Panc1 (cell line): ENCODE measurements at regions not wholly inside any gene's neighbourhood (a gene's known extent, or its start where the extent isn't known, plus 50 kb on each side); places are given as distances from the start of the nearest gene placed in this dataset.

Experiments
- ATAC-seq: fragments of 200-7000 bp; cut with Tn5 transposase; 2 replicates; pipeline ENCODE4 v1.9.1; 2020; ENCODE audit warnings: mild to moderate bottlenecking, moderate library complexity
- BruUV-seq: library from RNA; stranded (reverse); fragments of 400-500 nt; replicated peaks from 2 replicates; lab custom pipeline; 2021; lab: Mats Ljungman, UMichigan
- CTCF ChIA-PET: fragments of 300-600 bp; sonication (Branson Sonifier 250); formaldehyde crosslinking; loops from one replicate; lab custom pipeline; 2022; ENCODE audit warnings: antibody characterized with exemption; lab: Charles Lee
- POLR2A ChIA-PET: fragments of 300-600 bp; sonication (Branson Sonifier 250); formaldehyde crosslinking; loops from one replicate; lab custom pipeline; 2022; ENCODE audit warnings: antibody characterized with exemption; lab: Charles Lee
- DNase-seq: peaks from one replicate; pipeline ENCODE4 v3.0.0-alpha.2; 2010; ENCODE audit warnings: low read depth, low spot score
- H3K27ac ChIP-seq: 2 replicates; pipeline ENCODE4 v1.5.1; 2011; ENCODE audit warnings: mild to moderate bottlenecking, low read length, inconsistent platforms
- H3K27me3 ChIP-seq: fragments of 200-500 bp; sonication (Bioruptor generic); 2 replicates; pipeline ENCODE4 v1.6.0; 2014; ENCODE audit warnings: low read length, inconsistent platforms; ENCODE audit not compliant: control insufficient read depth, insufficient read depth
- H3K36me3 ChIP-seq: fragments of 200-500 bp; sonication (Bioruptor generic); 2 replicates; pipeline ENCODE4 v1.5.1; 2014; ENCODE audit warnings: inconsistent platforms, mild to moderate bottlenecking, low read length, moderate library complexity; ENCODE audit not compliant: control insufficient read depth, insufficient read depth
- H3K4me1 ChIP-seq: 2 replicates; pipeline ENCODE4 v1.5.1; 2011; ENCODE audit warnings: inconsistent platforms, mild to moderate bottlenecking, low read length, moderate library complexity; ENCODE audit not compliant: control insufficient read depth, insufficient read depth
- H3K4me3 ChIP-seq, 2 experiments: 2 replicates each; pipeline ENCODE4 v1.5.1; 2011 to 2012; ENCODE audit warnings: low read depth in 2 of 2, low read length in 2 of 2, mild to moderate bottlenecking in 2 of 2, inconsistent platforms in 1 of 2, moderate library complexity in 1 of 2
- H3K9me3 ChIP-seq: fragments of 200-500 bp; sonication (Bioruptor generic); 2 replicates; pipeline ENCODE4 v1.5.1; 2014; ENCODE audit warnings: low read depth, mild to moderate bottlenecking, inconsistent platforms, low read length, moderate library complexity; ENCODE audit not compliant: control insufficient read depth, insufficient read depth
- CTCF ChIP-seq: fragments of 450-650 bp; IDR thresholded peaks from 2 replicates; pipeline ENCODE4 v1.5.1; 2017; ENCODE audit warnings: mild to moderate bottlenecking
- POLR2AphosphoS5 ChIP-seq: IDR thresholded peaks from 2 replicates; pipeline ENCODE4 v1.6.1; 2012; ENCODE audit warnings: mild to moderate bottlenecking, low read depth, low read length, moderate library complexity
- REST ChIP-seq, 2 experiments: IDR thresholded peaks; 2 replicates each; pipeline ENCODE4 v1.6.1; 2011 to 2012; ENCODE audit warnings: low read depth in 2 of 2, control low read depth in 1 of 2, low read length in 1 of 2, mild to moderate bottlenecking in 1 of 2, moderate library complexity in 1 of 2; ENCODE audit not compliant: insufficient read depth in 1 of 2
- SIN3A ChIP-seq: IDR thresholded peaks from 2 replicates; pipeline ENCODE4 v1.6.1; 2012; ENCODE audit warnings: low read depth, mild to moderate bottlenecking, low read length, moderate library complexity, borderline replicate concordance; ENCODE audit not compliant: insufficient read depth
- TCF7L2 ChIP-seq: IDR thresholded peaks from 2 replicates; pipeline ENCODE4 v1.6.1; 2011; ENCODE audit warnings: mild to moderate bottlenecking, low read depth, low read length, inconsistent platforms
- in situ Hi-C: cut with HindIII; loops from 2 replicates; pipeline ENCODE4 v1.10.0; 2016; ENCODE audit warnings: low sequenced_read_pairs, low pct_unique_long_range_greater_than_20kb
- intact Hi-C: fragments of 100-400 bp; cut with micrococcal nuclease; formaldehyde crosslinking; loops from one replicate; pipeline ENCODE4 v1.10.0; 2022; ENCODE audit not compliant: unreplicated experiment

- ChIA-PET POLR2A (no interaction called here), CTCF (no interaction called here)
- Histone ChIP-seq H3K4me3 (no peak overlapping the region), H3K36me3 (no peaks in the 10 kb centered on the region), H3K27ac (0 out of 2 replicates have a peak overlapping the region, but pooled peaks have one; percentile 29), H3K9me3 (no peaks in the 10 kb centered on the region), H3K27me3 (no peaks in the 10 kb centered on the region), H3K4me1 (peaks cover 6% of the 10 kb centered on the region)
- intact Hi-C loops: no loop called here
- in situ Hi-C loops: no loop called here
- no peak for TF ChIP-seq SIN3A
- no peak for TF ChIP-seq POLR2AphosphoS5
- TF ChIP-seq TCF7L2: no peak
- no peak for TF ChIP-seq REST (IDR thresholded peaks at IDR 0.05; ENCODE audit: insufficient read depth in 1 of 2, low read depth in 2 of 2, low read length in 1 of 2)
- no peak for TF ChIP-seq CTCF
- ATAC-seq: no peak
- BruUV-seq: no TSS peak
- DNase-seq: no peak
Observed at GRCh38 chr2:144323946-144324345, 196.0 kb downstream of the ZEB2 start.

DNA sequence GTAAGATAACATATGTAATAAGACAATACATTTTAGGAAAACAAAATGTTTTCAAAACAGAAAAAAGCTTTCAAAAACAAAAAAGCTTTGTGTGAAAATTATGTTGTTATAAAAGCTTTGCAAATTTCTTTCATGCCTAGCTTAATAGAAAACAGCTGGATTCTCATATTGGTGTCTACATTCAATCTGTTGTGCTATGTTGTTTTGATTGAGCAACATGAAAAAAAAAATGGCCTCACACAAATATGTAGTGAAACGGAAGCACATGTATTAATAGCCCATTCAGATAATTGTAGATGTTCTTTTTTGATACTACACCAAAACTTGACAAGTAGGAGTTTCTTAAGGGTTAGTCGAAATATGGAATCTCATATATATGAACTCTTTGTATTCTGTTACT lies 197.5 kb downstream of the ZEB2 start:
- CTCF ChIA-PET: no interaction called here
- Histone ChIP-seq H3K27ac (no peak overlapping the region), H3K27me3 (no peaks in the 10 kb centered on the region), H3K9me3 (no peaks in the 10 kb centered on the region), H3K4me1 (peaks cover 6% of the 10 kb centered on the region), H3K36me3 (no peaks in the 10 kb centered on the region), H3K4me3 (no peak overlapping the region)
- TF ChIP-seq SIN3A: no peak
- TF ChIP-seq CTCF: no peak
- TF ChIP-seq REST (IDR thresholded peaks at IDR 0.05; ENCODE audit: insufficient read depth in 1 of 2, low read depth in 2 of 2, low read length in 1 of 2): no peak
- TF ChIP-seq POLR2AphosphoS5: no peak
- TF ChIP-seq TCF7L2: no peak
- ATAC-seq (no peak), DNase-seq (no peak)
- in situ Hi-C loops: no loop called here
- POLR2A ChIA-PET: no interaction called here
- no TSS peak for BruUV-seq
- intact Hi-C loops: no loop called here
